ENCODE measurements at regions not wholly inside any gene's neighbourhood (a gene's known extent, or its start where the extent isn't known, plus 50 kb on each side); places are given as distances from the start of the nearest gene placed in this dataset.

DNA sequence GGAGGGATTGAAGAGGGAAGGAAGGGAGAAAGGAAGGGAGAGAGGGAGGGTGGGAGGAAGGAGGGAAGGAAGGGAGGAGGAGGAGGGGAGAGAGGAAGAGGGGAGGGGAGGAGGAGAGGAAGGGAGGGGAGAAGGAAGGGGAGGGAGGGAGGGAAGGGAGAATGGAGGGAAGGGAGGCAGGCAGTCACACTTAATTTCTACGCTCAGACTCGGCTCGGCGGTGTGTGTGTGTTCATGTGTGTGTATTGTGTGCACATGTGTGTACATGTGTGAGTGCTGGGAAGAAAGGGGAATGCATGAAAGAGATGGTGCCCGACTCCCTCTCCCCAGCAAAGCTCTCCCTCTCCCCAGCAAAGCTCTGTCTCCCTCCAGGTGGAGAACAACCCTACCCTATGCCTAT, 79.1 kb upstream of the AFDN start:
- ATAC-seq = no peak
- no peak for TF ChIP-seq ZC3H10 (CRISPR knock-in tag; IDR thresholded peaks at IDR 0.05)
- TF ChIP-seq ESRRG (CRISPR knock-in tag; IDR thresholded peaks at IDR 0.05) = no peak
- TF ChIP-seq POU6F1 (CRISPR knock-in tag; IDR thresholded peaks at IDR 0.05; ENCODE audit: borderline replicate concordance, low read depth) = no peak
- TF ChIP-seq, protein P1, sequence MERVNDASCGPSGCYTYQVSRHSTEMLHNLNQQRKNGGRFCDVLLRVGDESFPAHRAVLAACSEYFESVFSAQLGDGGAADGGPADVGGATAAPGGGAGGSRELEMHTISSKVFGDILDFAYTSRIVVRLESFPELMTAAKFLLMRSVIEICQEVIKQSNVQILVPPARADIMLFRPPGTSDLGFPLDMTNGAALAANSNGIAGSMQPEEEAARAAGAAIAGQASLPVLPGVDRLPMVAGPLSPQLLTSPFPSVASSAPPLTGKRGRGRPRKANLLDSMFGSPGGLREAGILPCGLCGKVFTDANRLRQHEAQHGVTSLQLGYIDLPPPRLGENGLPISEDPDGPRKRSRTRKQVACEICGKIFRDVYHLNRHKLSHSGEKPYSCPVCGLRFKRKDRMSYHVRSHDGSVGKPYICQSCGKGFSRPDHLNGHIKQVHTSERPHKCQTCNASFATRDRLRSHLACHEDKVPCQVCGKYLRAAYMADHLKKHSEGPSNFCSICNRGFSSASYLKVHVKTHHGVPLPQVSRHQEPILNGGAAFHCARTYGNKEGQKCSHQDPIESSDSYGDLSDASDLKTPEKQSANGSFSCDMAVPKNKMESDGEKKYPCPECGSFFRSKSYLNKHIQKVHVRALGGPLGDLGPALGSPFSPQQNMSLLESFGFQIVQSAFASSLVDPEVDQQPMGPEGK (CRISPR knock-in tag; IDR thresholded peaks at IDR 0.05; ENCODE audit: borderline replicate concordance) = no peak
- TF ChIP-seq GLIS3 (CRISPR knock-in tag; IDR thresholded peaks at IDR 0.05) = no peak
- TF ChIP-seq ZFP30 (CRISPR knock-in tag; IDR thresholded peaks at IDR 0.05) = no peak
- TF ChIP-seq TCF4 (CRISPR knock-in tag; IDR thresholded peaks at IDR 0.05; ENCODE audit: borderline replicate concordance) = no peak
- no peak for TF ChIP-seq OSR1 (CRISPR knock-in tag; IDR thresholded peaks at IDR 0.05)
- TF ChIP-seq ZNF70 (CRISPR knock-in tag; IDR thresholded peaks at IDR 0.05) = no peak
- no peak for TF ChIP-seq TOX (CRISPR knock-in tag; IDR thresholded peaks at IDR 0.05; ENCODE audit: borderline replicate concordance)
- no peak for TF ChIP-seq RARB (CRISPR knock-in tag; IDR thresholded peaks at IDR 0.05)
- TF ChIP-seq, protein P2, sequence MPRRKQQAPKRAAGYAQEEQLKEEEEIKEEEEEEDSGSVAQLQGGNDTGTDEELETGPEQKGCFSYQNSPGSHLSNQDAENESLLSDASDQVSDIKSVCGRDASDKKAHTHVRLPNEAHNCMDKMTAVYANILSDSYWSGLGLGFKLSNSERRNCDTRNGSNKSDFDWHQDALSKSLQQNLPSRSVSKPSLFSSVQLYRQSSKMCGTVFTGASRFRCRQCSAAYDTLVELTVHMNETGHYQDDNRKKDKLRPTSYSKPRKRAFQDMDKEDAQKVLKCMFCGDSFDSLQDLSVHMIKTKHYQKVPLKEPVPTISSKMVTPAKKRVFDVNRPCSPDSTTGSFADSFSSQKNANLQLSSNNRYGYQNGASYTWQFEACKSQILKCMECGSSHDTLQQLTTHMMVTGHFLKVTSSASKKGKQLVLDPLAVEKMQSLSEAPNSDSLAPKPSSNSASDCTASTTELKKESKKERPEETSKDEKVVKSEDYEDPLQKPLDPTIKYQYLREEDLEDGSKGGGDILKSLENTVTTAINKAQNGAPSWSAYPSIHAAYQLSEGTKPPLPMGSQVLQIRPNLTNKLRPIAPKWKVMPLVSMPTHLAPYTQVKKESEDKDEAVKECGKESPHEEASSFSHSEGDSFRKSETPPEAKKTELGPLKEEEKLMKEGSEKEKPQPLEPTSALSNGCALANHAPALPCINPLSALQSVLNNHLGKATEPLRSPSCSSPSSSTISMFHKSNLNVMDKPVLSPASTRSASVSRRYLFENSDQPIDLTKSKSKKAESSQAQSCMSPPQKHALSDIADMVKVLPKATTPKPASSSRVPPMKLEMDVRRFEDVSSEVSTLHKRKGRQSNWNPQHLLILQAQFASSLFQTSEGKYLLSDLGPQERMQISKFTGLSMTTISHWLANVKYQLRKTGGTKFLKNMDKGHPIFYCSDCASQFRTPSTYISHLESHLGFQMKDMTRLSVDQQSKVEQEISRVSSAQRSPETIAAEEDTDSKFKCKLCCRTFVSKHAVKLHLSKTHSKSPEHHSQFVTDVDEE (CRISPR knock-in tag; IDR thresholded peaks at IDR 0.05) = no peak
- TF ChIP-seq BACH2 (CRISPR knock-in tag; IDR thresholded peaks at IDR 0.05; ENCODE audit: borderline replicate concordance) = no peak
- TF ChIP-seq ZNF565 (CRISPR knock-in tag; conservative IDR thresholded peaks at IDR 0.05; ENCODE audit: low read depth) = no peak
- TF ChIP-seq ZFP3 (CRISPR knock-in tag; IDR thresholded peaks at IDR 0.05) = no peak
- no peak for TF ChIP-seq CSDC2 (CRISPR knock-in tag; IDR thresholded peaks at IDR 0.05)
- TF ChIP-seq ARNTL (CRISPR knock-in tag; IDR thresholded peaks at IDR 0.05; ENCODE audit: borderline replicate concordance, low read depth) = no peak
- no peak for TF ChIP-seq CSRNP3 (CRISPR knock-in tag; IDR thresholded peaks at IDR 0.05)

GRCh38 chr6:167748046-167748445, 78.7 kb upstream of the AFDN start:
- no peak for ATAC-seq
- no peak for TF ChIP-seq ZNF70 (CRISPR knock-in tag; IDR thresholded peaks at IDR 0.05)

DNA sequence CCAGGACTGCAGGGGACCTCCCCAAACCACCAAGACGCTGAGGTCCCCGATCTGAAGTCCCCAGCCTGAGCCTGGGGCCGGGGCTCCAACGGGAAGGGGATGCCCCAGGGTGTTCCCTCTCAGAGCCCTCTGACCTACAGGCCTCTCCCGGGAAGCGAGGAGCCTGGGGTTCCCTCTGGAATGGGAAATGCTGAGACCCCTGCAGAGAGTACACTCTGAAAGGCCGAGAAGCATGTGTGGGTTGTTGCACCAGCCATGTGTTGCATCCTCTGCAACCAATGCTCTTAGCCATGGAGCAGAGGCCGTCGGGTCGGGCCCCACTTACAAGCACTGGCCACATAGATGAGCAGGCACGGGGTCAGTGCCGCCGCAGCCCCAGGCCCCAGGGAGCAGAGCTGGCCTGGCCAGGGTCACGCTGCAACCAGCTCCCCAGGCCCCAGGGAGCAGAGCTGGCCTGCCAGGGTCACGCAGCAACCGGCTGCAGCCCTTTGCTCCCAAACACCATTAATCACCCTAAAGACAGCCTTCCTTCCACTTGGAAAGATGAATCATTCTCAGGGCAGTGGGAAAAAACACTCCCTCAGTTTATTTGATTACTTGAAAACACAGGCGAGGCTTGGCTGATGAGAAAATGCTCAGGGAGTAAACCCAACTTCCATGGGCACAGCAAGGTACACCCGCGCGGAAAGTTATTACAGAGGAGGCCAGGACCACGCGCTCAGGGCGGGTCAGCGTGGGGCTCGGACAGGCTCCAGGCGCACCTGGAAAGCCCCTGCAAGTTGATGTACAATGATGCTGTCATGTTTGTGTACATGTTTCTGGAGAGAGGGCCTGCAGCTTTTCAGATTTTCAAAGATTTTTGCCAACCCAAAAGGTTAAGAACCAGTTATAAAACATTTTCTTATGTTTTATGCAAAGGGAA, 78.0 kb upstream of the AFDN start:
- ATAC-seq = no peak
- TF ChIP-seq TOX (CRISPR knock-in tag; IDR thresholded peaks at IDR 0.05; ENCODE audit: borderline replicate concordance) (no peak), ZNF70 (CRISPR knock-in tag; IDR thresholded peaks at IDR 0.05) (no peak), ESRRG (CRISPR knock-in tag; IDR thresholded peaks at IDR 0.05) (no peak), ZNF8 (CRISPR knock-in tag; IDR thresholded peaks at IDR 0.05) (no peak), ARNTL (CRISPR knock-in tag; IDR thresholded peaks at IDR 0.05; ENCODE audit: borderline replicate concordance, low read depth) (no peak), CSDC2 (CRISPR knock-in tag; IDR thresholded peaks at IDR 0.05) (no peak), ZFP3 (CRISPR knock-in tag; IDR thresholded peaks at IDR 0.05) (no peak), SNAI2 (CRISPR knock-in tag; IDR thresholded peaks at IDR 0.05) (no peak), PPARA (CRISPR knock-in tag; IDR thresholded peaks at IDR 0.05; ENCODE audit: borderline replicate concordance) (no peak), ZFP30 (CRISPR knock-in tag; IDR thresholded peaks at IDR 0.05) (no peak), ISL1 (CRISPR knock-in tag; IDR thresholded peaks at IDR 0.05) (no peak)
- TF ChIP-seq, protein P3, sequence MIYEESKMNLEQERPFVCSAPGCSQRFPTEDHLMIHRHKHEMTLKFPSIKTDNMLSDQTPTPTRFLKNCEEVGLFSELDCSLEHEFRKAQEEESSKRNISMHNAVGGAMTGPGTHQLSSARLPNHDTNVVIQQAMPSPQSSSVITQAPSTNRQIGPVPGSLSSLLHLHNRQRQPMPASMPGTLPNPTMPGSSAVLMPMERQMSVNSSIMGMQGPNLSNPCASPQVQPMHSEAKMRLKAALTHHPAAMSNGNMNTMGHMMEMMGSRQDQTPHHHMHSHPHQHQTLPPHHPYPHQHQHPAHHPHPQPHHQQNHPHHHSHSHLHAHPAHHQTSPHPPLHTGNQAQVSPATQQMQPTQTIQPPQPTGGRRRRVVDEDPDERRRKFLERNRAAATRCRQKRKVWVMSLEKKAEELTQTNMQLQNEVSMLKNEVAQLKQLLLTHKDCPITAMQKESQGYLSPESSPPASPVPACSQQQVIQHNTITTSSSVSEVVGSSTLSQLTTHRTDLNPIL (CRISPR knock-in tag; IDR thresholded peaks at IDR 0.05; ENCODE audit: low read depth) = no peak
- TF ChIP-seq, protein P2 (CRISPR knock-in tag; IDR thresholded peaks at IDR 0.05) = no peak
- TF ChIP-seq, protein P1 (CRISPR knock-in tag; IDR thresholded peaks at IDR 0.05; ENCODE audit: borderline replicate concordance) = no peak

Data from SK-N-SH treated with all-trans-retinoic acid at 6 μM for 48 hours (cell line).